Keratinocyte (primary cell): ENCODE measurements at regions not wholly inside any gene's neighbourhood (a gene's known extent, or its start where the extent isn't known, plus 50 kb on each side); places are given as distances from the start of the nearest gene placed in this dataset.
"Not testable (repeated sequence)": the region's sequence is repeated elsewhere in the genome, so short reads cannot be mapped to it uniquely, and the experiment has no call there.

Experiments used
- DNase-seq: peaks from one replicate; pipeline ENCODE4 v3.0.0-alpha.2; 2011; ENCODE audit warnings: low read depth, missing footprints, low spot score
- FAIRE-seq: peaks from 2 replicates; lab custom pipeline; 2011; peaks lifted over from hg19 to GRCh38; lab: Jason Lieb, UNC
- H2AFZ ChIP-seq: 2 replicates; pipeline ENCODE4 v1.6.0; 2012; ENCODE audit warnings: low read length, control low read depth, inconsistent platforms; ENCODE audit not compliant: control insufficient read depth
- H3K27ac ChIP-seq: 2 replicates; pipeline ENCODE4 v1.5.1; 2011; ENCODE audit warnings: low read length; ENCODE audit not compliant: control insufficient read depth, insufficient read depth
- H3K27me3 ChIP-seq: 3 replicates; pipeline ENCODE4 v1.6.0; 2011; ENCODE audit warnings: low read length; ENCODE audit not compliant: control insufficient read depth, insufficient read depth; ENCODE audit errors: extremely low read depth
- H3K36me3 ChIP-seq, 2 experiments: 2 replicates in 1 of 2; 3 replicates in 1 of 2; pipeline ENCODE4 v1.5.1; 2011; ENCODE audit warnings: low read length in 2 of 2, mild to moderate bottlenecking in 1 of 2; ENCODE audit not compliant: control insufficient read depth in 2 of 2, insufficient read depth in 2 of 2; ENCODE audit errors: extremely low read depth in 1 of 2
- H3K4me1 ChIP-seq: 3 replicates; pipeline ENCODE4 v1.5.1; 2011; ENCODE audit warnings: low read length; ENCODE audit not compliant: control insufficient read depth, insufficient read depth; ENCODE audit errors: extremely low read depth
- H3K4me2 ChIP-seq: 3 replicates; pipeline ENCODE4 v1.6.0; 2011; ENCODE audit warnings: low read depth, low read length; ENCODE audit not compliant: control insufficient read depth, insufficient read depth; ENCODE audit errors: extremely low read depth
- H3K4me3 ChIP-seq, 3 experiments: fragments of 200-600 bp in 1 of 3; sonication (generic) in 1 of 3; 2 replicates in 2 of 3; 3 replicates in 1 of 3; pipeline ENCODE4 v1.5.1; 2011 to 2016; ENCODE audit warnings: low read length in 3 of 3, mild to moderate bottlenecking in 3 of 3, control low read depth in 2 of 3, inconsistent platforms in 1 of 3, low read depth in 1 of 3, mixed read lengths in 1 of 3, mixed run types in 1 of 3, moderate library complexity in 1 of 3; ENCODE audit not compliant: control insufficient read depth in 2 of 3, insufficient read depth in 2 of 3; ENCODE audit errors: extremely low read depth in 1 of 3
- H3K79me2 ChIP-seq: 2 replicates; pipeline ENCODE4 v1.6.0; 2012; ENCODE audit warnings: low read length; ENCODE audit not compliant: control insufficient read depth, insufficient read depth
- H3K9ac ChIP-seq: 3 replicates; pipeline ENCODE4 v1.6.0; 2011; ENCODE audit warnings: low read length; ENCODE audit not compliant: control insufficient read depth, insufficient read depth; ENCODE audit errors: extremely low read depth
- H3K9me1 ChIP-seq: 3 replicates; pipeline ENCODE4 v1.6.0; 2011; ENCODE audit warnings: low read length; ENCODE audit not compliant: control insufficient read depth, insufficient read depth; ENCODE audit errors: extremely low read depth
- H3K9me3 ChIP-seq: 2 replicates; pipeline ENCODE4 v1.5.1; 2012; ENCODE audit warnings: low read depth, low read length; ENCODE audit not compliant: control insufficient read depth
- H4K20me1 ChIP-seq: 3 replicates; pipeline ENCODE4 v1.6.0; 2011; ENCODE audit warnings: low read length; ENCODE audit not compliant: control insufficient read depth, insufficient read depth; ENCODE audit errors: extremely low read depth
- CTCF ChIP-seq, 3 experiments: IDR thresholded peaks in 1 of 3; conservative IDR thresholded peaks in 1 of 3; optimal IDR thresholded peaks in 1 of 3; 2 replicates in 2 of 3; 3 replicates in 1 of 3; pipeline versions ENCODE3 to v1.5.1; 2011; ENCODE audit warnings: low read length in 3 of 3, mild to moderate bottlenecking in 3 of 3, moderate library complexity in 2 of 3, control low read depth in 1 of 3, inconsistent platforms in 1 of 3; ENCODE audit not compliant: insufficient read depth in 2 of 3; ENCODE audit errors: extremely low read depth in 1 of 3
- EZH2 ChIP-seq: IDR thresholded peaks from one replicate; pipeline ENCODE4 v1.6.1; 2012; ENCODE audit warnings: inconsistent platforms, mild to moderate bottlenecking, low read length, moderate library complexity
- dilution Hi-C: fragments of 300-500 bp; cut with MboI; formaldehyde crosslinking; loops from one replicate; pipeline ENCODE4 v1.7.0; 2020; ENCODE audit warnings: low sequenced_read_pairs; ENCODE audit not compliant: extremely low pct_ligation_motif_present

- Histone ChIP-seq H3K36me3 (no peaks in the 10 kb centered on the region), H3K4me3 (no peak overlapping the region), H4K20me1 (peaks cover 3% of the 10 kb centered on the region), H3K27me3 (peaks cover 35% of the 10 kb centered on the region), H3K4me1 (peaks cover 9% of the 10 kb centered on the region), H3K9me1 (peaks cover 2% of the 10 kb centered on the region), H2AFZ (no peak overlapping the region), H3K27ac (no peak overlapping the region), H3K4me2 (no peak overlapping the region), H3K9me3 (no peaks in the 10 kb centered on the region), H3K9ac (no peak overlapping the region), H3K79me2 (no peaks in the 10 kb centered on the region)
- dilution Hi-C loops: no loop called here
- DNase-seq (no peak), FAIRE-seq (no peak)
- no peak for TF ChIP-seq EZH2
- TF ChIP-seq CTCF (optimal IDR thresholded peaks at IDR 0.05 in 1 of 3, IDR thresholded peaks at IDR 0.05 in 1 of 3, conservative IDR thresholded peaks at IDR 0.05 in 1 of 3; ENCODE audit: extremely low read depth in 1 of 3, insufficient read depth in 2 of 3, low read length in 3 of 3): no peak
Observed at GRCh38 chr1:230552880-230553279, 89.4 kb upstream of the COG2 start.

- dilution Hi-C loops, H3K79me2 ChIP-seq, H3K4me3 ChIP-seq, H3K27ac ChIP-seq, DNase-seq, H4K20me1 ChIP-seq, H3K4me1 ChIP-seq, FAIRE-seq, H3K4me2 ChIP-seq, H3K9ac ChIP-seq, H3K9me3 ChIP-seq, H2AFZ ChIP-seq, H3K9me1 ChIP-seq, H3K36me3 ChIP-seq: not testable (repeated sequence)
- H3K27me3 ChIP-seq: peaks cover 40% of the 10 kb centered on the region
Observed at GRCh38 chr1:230550945-230551344, 91.3 kb upstream of the COG2 start.

- Histone ChIP-seq H3K27me3 (peaks cover 42% of the 10 kb centered on the region), H3K9me1 (peaks cover 2% of the 10 kb centered on the region), H3K9ac (no peak overlapping the region), H3K36me3 (no peaks in the 10 kb centered on the region), H3K4me1 (peaks cover 12% of the 10 kb centered on the region), H3K4me2 (no peak overlapping the region), H3K27ac (no peak overlapping the region), H4K20me1 (peaks cover 3% of the 10 kb centered on the region), H3K79me2 (no peaks in the 10 kb centered on the region), H2AFZ (no peak overlapping the region), H3K4me3 (no peak overlapping the region), H3K9me3 (no peaks in the 10 kb centered on the region)
- FAIRE-seq: peak; percentile 87
- no peak for DNase-seq
- dilution Hi-C loops: no loop called here
- TF ChIP-seq EZH2: no peak
- no peak for TF ChIP-seq CTCF (optimal IDR thresholded peaks at IDR 0.05 in 1 of 3, IDR thresholded peaks at IDR 0.05 in 1 of 3, conservative IDR thresholded peaks at IDR 0.05 in 1 of 3; ENCODE audit: extremely low read depth in 1 of 3, insufficient read depth in 2 of 3, low read length in 3 of 3)
Observed at GRCh38 chr1:230550428-230550827, 91.9 kb upstream of the COG2 start.
